Coronary artery (tissue), 2 donors: ENCODE measurements at regions not wholly inside any gene's neighbourhood (a gene's known extent, or its start where the extent isn't known, plus 50 kb on each side); places are given as distances from the start of the nearest gene placed in this dataset.

Experiments
- DNase-seq: peaks from one replicate; pipeline ENCODE4 v3.0.0-alpha.2; 2017; ENCODE audit warnings: low spot score
- H3K27ac ChIP-seq, 2 donors: fragments of 200-600 bp; sonication (generic); one replicate each; pipeline ENCODE4 v1.5.1; 2016 to 2019
- H3K4me3 ChIP-seq: fragments of 200-600 bp; sonication (generic); 2 replicates; pipeline ENCODE4 v1.5.1; 2016; ENCODE audit warnings: mild to moderate bottlenecking, moderate library complexity
- CTCF ChIP-seq: fragments of 200-600 bp; sonication (generic); IDR thresholded peaks from one replicate; pipeline ENCODE4 v1.5.1; 2019; ENCODE audit warnings: antibody characterized with exemption

DNA sequence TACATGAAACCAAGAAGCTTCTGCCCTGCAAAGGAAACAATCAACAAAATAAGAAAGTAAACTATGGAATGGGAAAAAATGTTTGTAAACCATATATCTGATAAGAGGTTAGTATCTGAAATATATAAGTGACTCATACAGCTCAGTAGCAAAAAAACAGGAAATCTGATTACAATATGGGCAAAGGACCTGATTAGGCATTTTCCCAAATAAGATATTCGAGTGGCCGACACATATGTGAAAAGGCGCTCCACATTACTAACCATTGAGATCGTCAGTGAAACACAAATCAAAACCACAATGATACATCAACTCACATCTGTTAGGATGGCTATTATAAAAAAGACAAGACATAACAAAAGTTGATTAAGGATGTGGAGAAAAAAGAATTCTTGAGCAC, 2818.6 kb upstream of the PCDH20 start:
- TF ChIP-seq CTCF: no peak
- DNase-seq: no peak
- Histone ChIP-seq H3K4me3 (no peak overlapping the region), H3K27ac (no peak overlapping the region)

- H3K4me3 ChIP-seq: no peak overlapping the region
Measured at GRCh38 chr13:64223016-64223415, 2807.4 kb upstream of the PCDH20 start.

GRCh38 chr13:64206430-64207225, 2791.0 kb upstream of the PCDH20 start:
- no peak overlapping the region for H3K27ac ChIP-seq
- DNase-seq: no peak
- no peak overlapping the region for H3K4me3 ChIP-seq
- no peak for TF ChIP-seq CTCF

More at GRCh38 chr13:64223016-64223415, 2807.4 kb upstream of the PCDH20 start:
- no peak overlapping the region for H3K27ac ChIP-seq
- no peak for DNase-seq
- TF ChIP-seq CTCF: no peak

DNA sequence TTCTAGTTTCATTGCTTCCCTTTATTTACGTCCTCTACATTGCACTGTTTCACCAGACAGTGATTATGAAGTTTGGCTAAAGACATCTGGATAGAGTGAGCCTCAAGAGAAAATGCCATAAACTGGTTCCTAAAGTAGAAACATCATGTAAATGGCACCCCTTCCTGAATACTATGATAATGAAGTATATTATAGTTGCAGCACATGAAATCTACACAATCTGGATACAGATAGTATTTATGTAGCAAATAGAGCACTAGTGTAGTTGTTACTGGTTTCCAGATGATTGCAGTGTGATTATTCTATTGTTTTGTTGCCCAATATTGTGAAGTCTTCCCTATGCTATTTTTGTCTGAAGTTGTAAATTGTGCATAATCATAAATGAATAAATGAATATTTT, 2786.9 kb upstream of the PCDH20 start:
- no peak for TF ChIP-seq CTCF
- Histone ChIP-seq H3K27ac (no peak overlapping the region), H3K4me3 (no peak overlapping the region)
- no peak for DNase-seq

DNA sequence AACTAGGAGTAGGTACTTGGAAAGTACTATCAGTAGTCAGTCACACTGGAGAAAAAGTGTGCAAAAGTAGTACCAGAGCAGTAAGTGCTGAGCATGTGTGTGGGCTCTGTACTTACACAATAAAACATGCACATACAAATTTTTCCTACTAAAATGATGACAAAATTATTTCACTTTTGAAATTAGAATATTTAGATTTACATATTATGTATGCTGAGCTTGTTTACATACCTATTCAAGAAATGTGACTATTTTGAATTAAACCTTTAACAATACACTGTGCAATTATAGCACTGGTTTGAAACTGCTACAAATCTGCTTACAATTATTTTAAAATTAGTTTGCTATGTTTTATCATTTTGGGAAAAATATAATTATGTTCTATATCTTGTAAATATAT, 2781.6 kb upstream of the PCDH20 start:
- no peak overlapping the region for H3K27ac ChIP-seq
- no peak for TF ChIP-seq CTCF
- DNase-seq: no peak
- H3K4me3 ChIP-seq: no peak overlapping the region

DNA sequence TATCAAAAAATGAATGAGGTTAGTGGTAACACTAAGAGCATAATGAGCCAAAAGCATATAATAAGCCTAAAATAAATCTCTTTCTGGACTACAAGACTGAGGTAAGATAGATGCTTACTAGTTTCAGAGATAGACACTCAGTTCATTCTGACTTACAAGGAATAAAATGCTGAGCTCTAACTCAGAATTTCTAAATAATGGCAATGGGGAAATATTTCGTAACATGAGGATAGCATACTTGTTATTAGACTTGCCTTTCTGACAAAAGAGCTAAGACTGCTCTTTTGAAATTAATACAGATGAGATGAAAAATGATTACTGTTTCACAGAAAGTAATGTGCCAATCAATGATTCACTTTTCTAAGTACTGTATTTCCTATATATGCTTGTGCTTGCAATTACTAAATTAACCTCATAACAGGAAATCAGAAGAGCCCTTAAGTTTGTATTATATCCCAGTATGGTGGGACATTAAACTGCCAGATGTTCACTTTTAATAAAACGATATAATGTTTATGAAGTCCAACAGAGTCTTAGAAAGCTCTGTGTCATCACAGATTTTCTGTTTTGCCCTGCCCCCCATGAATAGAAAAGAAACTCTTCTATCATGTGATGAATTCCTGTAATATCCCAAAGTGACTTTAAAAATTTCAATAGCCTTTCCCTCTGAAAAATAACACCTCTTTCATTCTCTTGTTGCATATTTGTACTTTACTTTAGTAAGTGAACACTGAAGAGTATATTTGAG, 2771.0 kb upstream of the PCDH20 start:
- no peak for TF ChIP-seq CTCF
- no peak overlapping the region for H3K27ac ChIP-seq
- DNase-seq: no peak
- no peak overlapping the region for H3K4me3 ChIP-seq

DNA sequence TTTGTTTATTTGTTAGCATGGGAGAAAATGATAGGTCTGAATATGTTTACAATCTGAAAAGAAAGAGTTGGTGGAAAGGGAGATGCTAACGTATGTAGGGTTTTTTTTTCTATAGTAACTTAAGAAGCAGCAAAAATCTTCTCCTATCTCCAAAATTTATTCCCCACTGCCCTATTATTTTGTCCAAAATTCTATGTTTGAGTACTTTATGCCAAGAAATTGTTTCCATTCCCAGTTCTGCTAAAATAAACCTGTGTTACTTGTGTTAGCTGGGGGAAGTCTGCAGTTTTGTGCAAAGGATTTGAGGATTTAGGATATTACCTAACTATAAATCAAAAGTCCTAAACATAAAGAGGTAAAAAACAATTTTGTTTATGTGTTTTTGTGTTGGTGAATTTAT, 2770.4 kb upstream of the PCDH20 start:
- Histone ChIP-seq H3K27ac (no peak overlapping the region), H3K4me3 (no peak overlapping the region)
- DNase-seq: no peak
- no peak for TF ChIP-seq CTCF
